NB4 (cell line): ENCODE measurements at regions not wholly inside any gene's neighbourhood (a gene's known extent, or its start where the extent isn't known, plus 50 kb on each side); places are given as distances from the start of the nearest gene placed in this dataset.

Source experiments
- CTCF ChIP-seq: IDR thresholded peaks from one replicate; pipeline ENCODE4 v1.5.1; 2012; ENCODE audit warnings: low read depth, low read length
- MAX ChIP-seq: IDR thresholded peaks from 2 replicates; pipeline ENCODE4 v1.6.1; 2011; ENCODE audit warnings: low read depth, low read length
- MYC ChIP-seq: IDR thresholded peaks from 2 replicates; pipeline ENCODE4 v1.6.1; 2011; ENCODE audit warnings: low read depth, low read length
- POLR2A ChIP-seq: IDR thresholded peaks from 2 replicates; pipeline ENCODE4 v1.6.1; 2011; ENCODE audit warnings: mild to moderate bottlenecking; ENCODE audit not compliant: insufficient read length; ENCODE audit errors: extremely low read depth

GRCh38 chr2:60629305-60629662, 75.8 kb upstream of the BCL11A start:
- TF ChIP-seq CTCF (no peak), POLR2A (no peak), MAX (no peak), MYC (no peak)
